ENCODE measurements at regions not wholly inside any gene's neighbourhood (a gene's known extent, or its start where the extent isn't known, plus 50 kb on each side); places are given as distances from the start of the nearest gene placed in this dataset.

- TF ChIP-seq TAF1 (IDR thresholded peaks at IDR 0.05; ENCODE audit: low read depth, low read length) (no peak), CTCF (IDR thresholded peaks at IDR 0.05; ENCODE audit: control extremely low read depth in 1 of 3, insufficient read depth in 1 of 3, low read depth in 1 of 3, low read length in 3 of 3) (no peak), SP2 (IDR thresholded peaks at IDR 0.05; ENCODE audit: low read length) (no peak), POLR2A (IDR thresholded peaks at IDR 0.05; ENCODE audit: control extremely low read depth in 1 of 2, low read depth in 2 of 2, low read length in 2 of 2) (no peak), USF2 (IDR thresholded peaks at IDR 0.05; ENCODE audit: low read length) (no peak), RXRA (IDR thresholded peaks at IDR 0.05; ENCODE audit: insufficient read depth, low read depth, low read length) (no peak)
These were observed 441.5 kb upstream of the KLF12 start for GRCh38 chr13:74575729-74576125.
